MM.1S (cell line): ENCODE measurements at regions not wholly inside any gene's neighbourhood (a gene's known extent, or its start where the extent isn't known, plus 50 kb on each side); places are given as distances from the start of the nearest gene placed in this dataset.

Experiments
- CTCF ChIP-seq: fragments of 300-600 bp; sonication (generic); IDR thresholded peaks from 2 replicates; pipeline ENCODE4 v1.5.1; 2016; ENCODE audit warnings: antibody characterized with exemption, low read length, mixed read lengths
- EZH2 ChIP-seq: fragments of 300-600 bp; sonication (generic); optimal IDR thresholded peaks from 2 replicates; pipeline ENCODE3; 2017; ENCODE audit warnings: low read depth, mild to moderate bottlenecking, antibody characterized with exemption, low read length, mixed read lengths
- EZH2phosphoT487 ChIP-seq: fragments of 300-600 bp; sonication (generic); IDR thresholded peaks from 2 replicates; pipeline ENCODE4 v1.6.1; 2018; ENCODE audit warnings: antibody characterized with exemption, low read length

- TF ChIP-seq CTCF (no peak), EZH2 (no peak), EZH2phosphoT487 (no peak)
These were observed 96.6 kb downstream of the MYCN start for GRCh38 chr2:16036951-16037350.
